GM20000 (cell line): ENCODE measurements at regions not wholly inside any gene's neighbourhood (a gene's known extent, or its start where the extent isn't known, plus 50 kb on each side); places are given as distances from the start of the nearest gene placed in this dataset.

Experiments
- DNase-seq: peaks from one replicate; pipeline ENCODE4 v3.0.0; 2012; ENCODE audit warnings: low spot score
- TF ChIP-seq, protein P1 (sequence below): IDR thresholded peaks from 2 replicates; pipeline ENCODE4 v1.5.1; 2012; ENCODE audit warnings: mild to moderate bottlenecking, control low read depth; ENCODE audit errors: extremely low read depth, missing control alignments

DNA sequence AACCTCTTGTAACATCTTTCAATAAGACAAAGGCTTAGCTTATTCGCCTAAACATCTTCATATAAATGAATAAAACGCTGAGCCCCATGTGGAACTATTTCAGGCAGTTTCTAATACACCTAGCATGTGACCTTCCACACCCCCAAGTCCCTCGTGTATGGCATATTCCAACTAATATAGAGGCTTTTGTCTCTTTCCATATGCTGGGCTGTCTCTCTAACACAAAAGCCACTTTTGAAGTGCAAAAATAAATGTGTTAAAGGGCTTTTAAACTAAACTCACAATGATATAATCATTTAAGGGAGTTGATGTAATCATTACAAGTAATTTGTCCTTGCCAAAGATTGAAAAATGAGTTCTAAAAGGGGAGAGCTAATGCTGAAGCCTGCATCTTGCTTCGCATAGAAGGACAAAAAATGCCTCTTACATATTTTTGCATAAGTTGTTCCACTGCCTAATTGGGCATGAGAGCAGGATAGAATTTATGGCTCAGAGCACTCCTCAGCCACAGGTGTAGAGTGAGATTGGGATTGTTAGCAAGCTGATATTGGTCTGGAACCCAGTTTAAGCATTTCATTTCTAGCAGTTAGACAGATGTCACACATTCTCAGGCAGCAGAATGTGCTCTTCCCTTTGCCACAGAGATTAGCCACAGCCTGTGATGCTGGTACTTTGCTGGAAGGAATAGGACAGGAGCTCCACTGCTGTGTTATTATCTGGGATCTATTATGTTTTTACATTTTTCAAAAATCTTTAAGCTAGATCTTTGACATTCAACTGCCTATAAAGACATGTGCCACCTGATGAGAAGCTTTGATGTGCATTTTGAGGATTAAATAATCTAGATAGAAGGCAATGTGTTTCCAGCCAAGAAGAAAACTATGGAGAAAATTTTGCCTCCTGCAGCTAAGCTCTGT, 1044.4 kb downstream of the ADGRL2 start:
- no peak for DNase-seq
- TF ChIP-seq, protein P1, sequence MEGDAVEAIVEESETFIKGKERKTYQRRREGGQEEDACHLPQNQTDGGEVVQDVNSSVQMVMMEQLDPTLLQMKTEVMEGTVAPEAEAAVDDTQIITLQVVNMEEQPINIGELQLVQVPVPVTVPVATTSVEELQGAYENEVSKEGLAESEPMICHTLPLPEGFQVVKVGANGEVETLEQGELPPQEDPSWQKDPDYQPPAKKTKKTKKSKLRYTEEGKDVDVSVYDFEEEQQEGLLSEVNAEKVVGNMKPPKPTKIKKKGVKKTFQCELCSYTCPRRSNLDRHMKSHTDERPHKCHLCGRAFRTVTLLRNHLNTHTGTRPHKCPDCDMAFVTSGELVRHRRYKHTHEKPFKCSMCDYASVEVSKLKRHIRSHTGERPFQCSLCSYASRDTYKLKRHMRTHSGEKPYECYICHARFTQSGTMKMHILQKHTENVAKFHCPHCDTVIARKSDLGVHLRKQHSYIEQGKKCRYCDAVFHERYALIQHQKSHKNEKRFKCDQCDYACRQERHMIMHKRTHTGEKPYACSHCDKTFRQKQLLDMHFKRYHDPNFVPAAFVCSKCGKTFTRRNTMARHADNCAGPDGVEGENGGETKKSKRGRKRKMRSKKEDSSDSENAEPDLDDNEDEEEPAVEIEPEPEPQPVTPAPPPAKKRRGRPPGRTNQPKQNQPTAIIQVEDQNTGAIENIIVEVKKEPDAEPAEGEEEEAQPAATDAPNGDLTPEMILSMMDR = no peak

DNA sequence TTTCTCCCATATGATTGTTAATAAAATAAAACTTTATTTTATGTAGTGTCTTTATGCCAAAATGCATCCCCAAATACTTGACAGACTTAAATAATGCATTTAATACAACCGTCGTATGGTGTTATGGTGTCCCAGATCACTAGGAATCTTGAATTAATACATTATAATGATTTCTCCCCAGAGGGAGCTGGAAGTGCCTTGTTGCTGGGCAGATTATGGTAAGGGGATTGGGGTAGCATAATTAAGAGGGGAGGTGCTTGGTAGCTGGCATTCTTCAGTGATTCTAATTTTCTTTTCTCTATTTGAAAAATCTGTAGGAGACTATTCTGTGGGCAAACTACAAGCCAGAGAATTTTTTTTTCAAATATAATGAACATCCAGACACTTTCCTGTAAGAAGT, 1043.7 kb downstream of the ADGRL2 start:
- no peak for DNase-seq
- TF ChIP-seq, protein P1 = no peak

DNA sequence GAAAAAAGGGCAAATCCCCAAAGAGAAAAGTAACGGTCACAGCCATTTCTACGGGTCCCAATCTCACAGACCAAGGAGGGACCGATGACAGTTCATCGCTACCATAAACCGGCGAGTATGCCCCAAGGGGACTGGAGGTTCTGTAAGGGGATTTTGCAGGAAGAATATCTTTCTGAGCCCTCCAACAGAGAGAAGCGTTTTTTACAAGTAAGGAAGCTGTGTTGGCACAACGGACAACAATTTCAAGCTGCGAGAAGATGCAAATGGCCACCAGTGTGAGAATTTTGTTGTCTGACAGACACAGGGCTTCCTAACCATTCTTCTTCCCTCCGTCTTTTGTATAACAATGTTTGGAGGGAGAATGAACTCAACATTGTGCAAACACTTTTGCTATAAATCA, 1043.1 kb downstream of the ADGRL2 start:
- DNase-seq = no peak
- TF ChIP-seq, protein P1 = no peak

DNA sequence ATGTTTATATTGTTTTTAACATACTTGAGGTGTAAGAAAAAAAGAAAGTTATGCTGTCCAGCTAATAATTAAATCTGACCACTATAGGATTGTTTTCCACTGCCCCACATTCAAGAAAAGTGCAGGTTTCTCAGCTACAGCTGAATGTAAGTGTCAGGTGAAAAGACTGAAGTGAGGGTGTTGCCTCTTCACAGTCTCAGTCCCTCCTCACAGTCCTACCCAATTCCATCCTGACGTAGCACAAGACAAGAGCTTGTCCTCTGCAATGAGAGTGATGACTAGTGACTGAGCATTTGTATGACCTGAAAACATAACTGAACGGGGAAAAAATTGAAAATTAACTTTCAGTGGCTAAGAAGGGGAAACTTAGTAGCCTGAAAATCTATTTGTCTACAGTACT, 1039.5 kb downstream of the ADGRL2 start:
- TF ChIP-seq, protein P1 = no peak
- DNase-seq = no peak

DNA sequence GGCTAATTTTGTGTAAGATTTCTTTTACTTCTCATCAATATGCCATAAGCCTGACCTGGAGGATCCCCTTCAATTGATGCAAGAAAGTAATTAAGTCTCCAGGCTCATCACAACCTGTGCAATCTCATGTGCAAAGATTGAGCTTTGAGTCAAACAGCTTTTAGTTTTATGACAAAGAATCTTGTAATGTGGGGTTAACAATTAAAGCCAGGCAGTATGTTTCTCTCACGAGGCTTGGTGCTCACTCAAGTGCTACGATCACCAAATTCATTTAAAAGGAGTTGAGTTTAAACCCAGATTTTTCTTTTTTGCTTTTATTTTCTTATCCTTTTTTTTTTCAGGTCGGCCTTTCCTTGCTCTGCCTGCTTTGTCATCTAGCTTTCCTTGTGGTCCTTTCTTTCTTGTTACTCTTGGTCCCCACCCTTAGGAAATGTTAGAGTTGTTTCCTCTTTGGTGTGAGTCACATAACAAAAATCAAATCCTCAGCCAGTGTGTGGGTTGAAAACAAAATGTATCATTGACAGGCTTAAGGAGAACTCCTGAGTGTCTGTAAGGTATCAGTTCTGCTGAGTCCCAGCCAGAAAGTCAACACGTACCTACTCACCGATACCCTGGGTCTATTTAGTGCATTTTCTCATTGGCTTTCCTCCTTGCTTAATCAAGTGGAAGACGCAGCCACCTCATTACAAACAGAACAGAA, 1037.2 kb downstream of the ADGRL2 start:
- TF ChIP-seq, protein P1 = no peak
- no peak for DNase-seq

DNA sequence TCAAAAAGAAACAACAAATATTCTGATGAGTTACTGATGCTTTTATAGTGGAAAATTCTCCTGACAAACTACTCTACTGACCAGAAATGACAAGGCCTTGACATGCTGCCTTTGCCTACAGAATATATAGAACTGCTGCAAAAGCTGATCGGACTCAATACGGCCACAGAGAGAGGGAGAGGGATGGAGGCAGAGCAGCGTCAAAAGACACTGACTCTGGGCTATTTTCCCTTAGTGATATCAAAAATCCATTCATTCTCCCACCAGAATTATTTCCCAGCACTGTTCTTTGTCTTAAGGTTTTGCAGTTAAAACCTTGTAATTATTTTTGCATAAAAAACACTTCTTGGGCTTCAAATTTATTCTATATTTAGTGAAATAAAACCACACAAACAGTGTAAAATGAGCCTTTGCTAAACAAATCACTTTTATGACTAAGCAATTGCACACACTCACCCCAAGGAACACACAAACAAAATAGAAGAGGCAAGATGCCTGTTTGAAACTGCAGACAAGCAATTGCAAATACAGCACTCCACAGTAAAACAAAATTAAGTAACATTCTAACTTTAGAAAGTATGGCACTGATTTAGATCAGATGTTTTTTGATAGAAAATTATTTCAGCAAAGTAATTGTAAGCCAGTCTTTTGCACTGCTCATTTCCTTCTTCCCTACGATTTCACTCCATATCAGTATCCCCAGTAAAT, 1036.4 kb downstream of the ADGRL2 start:
- no peak for DNase-seq
- TF ChIP-seq, protein P1 = no peak
